B cell (primary cell): ENCODE measurements at regions not wholly inside any gene's neighbourhood (a gene's known extent, or its start where the extent isn't known, plus 50 kb on each side); places are given as distances from the start of the nearest gene placed in this dataset.
A peak's percentile ranks its signal among the peaks of the same experiment; 100 is the strongest.

ENCODE experiments used
- ATAC-seq: fragments of 200-7000 bp; cut with Tn5 transposase; one replicate; pipeline ENCODE4 v1.10.0; 2021; ENCODE audit warnings: low read depth, mild to moderate bottlenecking, moderate number of reproducible peaks, moderate library complexity
- CTCF ChIA-PET: fragments of 350-600 bp; sonication (Branson Sonifier 250); formaldehyde crosslinking; loops from one replicate; lab custom pipeline; 2021; ENCODE audit warnings: antibody characterized with exemption, inconsistent platforms; lab: Charles Lee
- POLR2A ChIA-PET: fragments of 350-600 bp; sonication (Branson Sonifier 250); formaldehyde crosslinking; loops from one replicate; lab custom pipeline; 2021; ENCODE audit warnings: antibody characterized with exemption; lab: Charles Lee
- DNase-seq: peaks from one replicate; pipeline ENCODE4 v3.0.0; 2013
- H2AFZ ChIP-seq: 2 replicates; pipeline ENCODE4 v1.6.1; 2012; ENCODE audit warnings: mild to moderate bottlenecking, low read depth, low read length; ENCODE audit not compliant: insufficient read depth, poor library complexity, severe bottlenecking
- H3K27ac ChIP-seq, 2 donors: 1 replicate in 1 of 2; 2 replicates in 1 of 2; pipeline ENCODE4 v1.5.1; 2012 to 2013; ENCODE audit warnings: low read length in 2 of 2, mild to moderate bottlenecking in 2 of 2, moderate library complexity in 1 of 2
- H3K27me3 ChIP-seq, 4 experiments: fragments of 200-600 bp in 1 of 4; sonication (generic) in 1 of 4; replicated peaks in 1 of 4; 1 replicate in 2 of 4; 2 replicates in 2 of 4; pipeline versions ENCODE4 v1.6.1 to v1.7.0; 2013 to 2016; ENCODE audit warnings: low read length in 3 of 4, mild to moderate bottlenecking in 2 of 4, mixed read lengths in 1 of 4, moderate library complexity in 1 of 4; ENCODE audit not compliant: insufficient read depth in 4 of 4, control insufficient read depth in 3 of 4; ENCODE audit errors: control extremely low read depth in 1 of 4
- H3K36me3 ChIP-seq, 2 experiments: replicated peaks in 1 of 2; 1 replicate in 1 of 2; 2 replicates in 1 of 2; pipeline versions ENCODE4 v1.6.1 to v1.7.1; 2013; ENCODE audit warnings: low read length in 1 of 2; ENCODE audit not compliant: insufficient read depth in 2 of 2, control insufficient read depth in 1 of 2; ENCODE audit errors: control extremely low read depth in 1 of 2, extremely low read depth in 1 of 2
- H3K4me1 ChIP-seq, 2 donors: fragments of 200-600 bp in 1 of 2; sonication (generic) in 1 of 2; 1 replicate in 1 of 2; 2 replicates in 1 of 2; pipeline versions ENCODE4 v1.5.1 to v1.6.1; 2013 to 2017; ENCODE audit warnings: low read length in 2 of 2; ENCODE audit not compliant: control insufficient read depth in 2 of 2, insufficient read depth in 2 of 2
- H3K4me2 ChIP-seq: replicated peaks from 2 replicates; pipeline ENCODE3; 2012; ENCODE audit warnings: mild to moderate bottlenecking, low read depth, low read length; ENCODE audit not compliant: poor library complexity, severe bottlenecking
- H3K4me3 ChIP-seq, 5 experiments: fragments of 200-600 bp in 1 of 5; sonication (generic) in 1 of 5; 1 replicate in 3 of 5; 2 replicates in 2 of 5; pipeline versions ENCODE4 v1.5.1 to v1.7.0; 2011 to 2016; ENCODE audit warnings: low read length in 4 of 5, mild to moderate bottlenecking in 4 of 5, low read depth in 2 of 5, control low read depth in 1 of 5, moderate library complexity in 1 of 5; ENCODE audit not compliant: insufficient read depth in 1 of 5; ENCODE audit errors: control extremely low read depth in 1 of 5, extremely low read depth in 1 of 5
- H3K79me2 ChIP-seq: fragments of 200-600 bp; sonication (generic); one replicate; pipeline ENCODE4 v1.6.0; 2016; ENCODE audit warnings: low read length; ENCODE audit not compliant: control insufficient read depth, insufficient read depth
- H3K9ac ChIP-seq: fragments of 200-600 bp; sonication (generic); 2 replicates; pipeline ENCODE4 v1.6.1; 2017; ENCODE audit warnings: mild to moderate bottlenecking, low read length, moderate library complexity
- H3K9me3 ChIP-seq, 3 donors: one replicate each; pipeline versions ENCODE4 v1.6.1 to v1.7.1; 2013; ENCODE audit warnings: low read length in 2 of 3; ENCODE audit not compliant: control insufficient read depth in 2 of 3, insufficient read depth in 1 of 3; ENCODE audit errors: control extremely low read depth in 1 of 3
- H4K20me1 ChIP-seq: 2 replicates; pipeline ENCODE4 v1.6.0; 2012; ENCODE audit warnings: mild to moderate bottlenecking, low read length; ENCODE audit not compliant: insufficient read depth, control insufficient read depth, poor library complexity, severe bottlenecking
- H3K27ac Mint-ChIP-seq: one replicate; pipeline ENCODE4 v1.8.0; 2021; ENCODE audit warnings: mixed read lengths
- H3K27me3 Mint-ChIP-seq: one replicate; pipeline ENCODE4 v1.8.0; 2021; ENCODE audit warnings: mixed read lengths
- H3K4me1 Mint-ChIP-seq: one replicate; pipeline ENCODE4 v1.8.0; 2021; ENCODE audit warnings: mixed read lengths
- H3K4me3 Mint-ChIP-seq: one replicate; pipeline ENCODE4 v1.8.0; 2021; ENCODE audit warnings: mixed read lengths
- H3K9me3 Mint-ChIP-seq: one replicate; pipeline ENCODE4 v1.8.0; 2022; ENCODE audit warnings: mixed read lengths; ENCODE audit not compliant: insufficient read depth
- EZH2 ChIP-seq: IDR thresholded peaks from 2 replicates; pipeline ENCODE4 v1.6.1; 2012; ENCODE audit warnings: borderline replicate concordance, low read depth, mild to moderate bottlenecking, moderate library complexity, low read length; ENCODE audit not compliant: insufficient read depth, poor library complexity, severe bottlenecking
- WGBS: methylation state at CpG from one replicate; pipeline ENCODE4 v1.1.5; 2013; ENCODE audit warnings: missing lambda C conversion rate; ENCODE audit not compliant: insufficient coverage; 5-methylcytosine and 5-hydroxymethylcytosine counted together
- intact Hi-C: fragments of 100-400 bp; cut with micrococcal nuclease; formaldehyde crosslinking; loops from one replicate; pipeline ENCODE4 v1.10.0; 2022
- TF ChIP-seq, protein P1 (sequence below): fragments of 200-600 bp; IDR thresholded peaks from one replicate; pipeline ENCODE4 v1.8.0; 2022; ENCODE audit warnings: antibody characterized with exemption, mild to moderate bottlenecking

DNA sequence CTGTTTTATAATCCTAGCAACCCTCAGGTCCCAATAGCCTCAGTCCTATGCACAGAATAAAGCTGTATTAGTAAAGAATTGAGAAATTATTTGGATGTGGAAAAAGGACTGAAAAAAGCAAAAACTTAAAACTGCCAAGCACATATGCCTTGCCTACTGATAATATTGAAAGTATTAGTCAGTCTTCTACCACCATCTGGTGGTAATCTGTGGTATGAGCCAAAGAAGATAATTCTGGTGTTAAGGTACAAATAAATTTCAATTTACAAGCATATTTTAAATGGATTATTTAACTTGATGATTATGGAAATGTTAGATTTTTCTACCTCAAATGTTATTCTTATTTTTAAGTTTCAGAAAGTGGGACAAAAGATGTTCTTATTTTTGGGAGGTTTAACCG lies 460.3 kb upstream of the KLHL1 start:
- no peak overlapping the region for H3K4me3 ChIP-seq
- H3K4me3 Mint-ChIP-seq, result no peak overlapping the region
- ATAC-seq (no peak), DNase-seq (no peak)
- peaks cover 0 to 2% (median 0%) of the 10 kb centered on the region in 3 donors for H3K9me3 ChIP-seq
- no peaks in the 10 kb centered on the region for H4K20me1 ChIP-seq
- H3K9ac ChIP-seq, result no peak overlapping the region
- H3K27ac Mint-ChIP-seq, result no peak overlapping the region
- H3K9me3 Mint-ChIP-seq, result no peaks in the 10 kb centered on the region
- TF ChIP-seq, protein P1, sequence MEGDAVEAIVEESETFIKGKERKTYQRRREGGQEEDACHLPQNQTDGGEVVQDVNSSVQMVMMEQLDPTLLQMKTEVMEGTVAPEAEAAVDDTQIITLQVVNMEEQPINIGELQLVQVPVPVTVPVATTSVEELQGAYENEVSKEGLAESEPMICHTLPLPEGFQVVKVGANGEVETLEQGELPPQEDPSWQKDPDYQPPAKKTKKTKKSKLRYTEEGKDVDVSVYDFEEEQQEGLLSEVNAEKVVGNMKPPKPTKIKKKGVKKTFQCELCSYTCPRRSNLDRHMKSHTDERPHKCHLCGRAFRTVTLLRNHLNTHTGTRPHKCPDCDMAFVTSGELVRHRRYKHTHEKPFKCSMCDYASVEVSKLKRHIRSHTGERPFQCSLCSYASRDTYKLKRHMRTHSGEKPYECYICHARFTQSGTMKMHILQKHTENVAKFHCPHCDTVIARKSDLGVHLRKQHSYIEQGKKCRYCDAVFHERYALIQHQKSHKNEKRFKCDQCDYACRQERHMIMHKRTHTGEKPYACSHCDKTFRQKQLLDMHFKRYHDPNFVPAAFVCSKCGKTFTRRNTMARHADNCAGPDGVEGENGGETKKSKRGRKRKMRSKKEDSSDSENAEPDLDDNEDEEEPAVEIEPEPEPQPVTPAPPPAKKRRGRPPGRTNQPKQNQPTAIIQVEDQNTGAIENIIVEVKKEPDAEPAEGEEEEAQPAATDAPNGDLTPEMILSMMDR, result peak; percentile 54
- no peak for TF ChIP-seq EZH2
- no peaks in the 10 kb centered on the region for H3K27me3 ChIP-seq
- H3K36me3 ChIP-seq, result no peaks in the 10 kb centered on the region
- no peak overlapping the region for H3K27ac ChIP-seq
- no peak overlapping the region for H3K4me2 ChIP-seq
- H3K27me3 Mint-ChIP-seq, result no peaks in the 10 kb centered on the region
- intact Hi-C loops, result no loop called here
- H3K4me1 Mint-ChIP-seq, result no peaks in the 10 kb centered on the region
- ChIA-PET CTCF (no interaction called here), POLR2A (no interaction called here)
- no peaks in the 10 kb centered on the region for H3K4me1 ChIP-seq
- H3K79me2 ChIP-seq, result no peaks in the 10 kb centered on the region
- WGBS, result no CpG with 5 or more reads among the region's 1 CpG
- H2AFZ ChIP-seq, result no peak overlapping the region

DNA sequence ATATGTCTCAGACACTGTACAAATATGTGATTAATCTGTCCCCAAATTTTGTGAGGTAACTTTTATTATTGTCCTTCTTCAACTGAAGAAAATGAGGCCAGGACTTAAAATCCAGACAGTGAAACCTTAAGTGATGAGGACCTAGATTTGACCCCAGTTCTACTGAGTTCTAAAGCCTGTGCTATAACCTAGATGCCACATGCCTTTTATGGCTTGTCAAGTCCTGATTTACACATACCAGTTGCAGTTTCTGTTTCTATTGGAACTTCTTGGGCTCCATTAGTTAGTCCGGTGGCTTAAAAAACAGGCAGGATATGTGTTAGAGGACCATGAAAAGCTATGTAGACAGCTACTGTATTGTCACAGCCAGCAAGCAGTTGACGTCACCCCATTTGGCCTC lies 436.5 kb upstream of the KLHL1 start:
- H3K27me3 Mint-ChIP-seq, result no peaks in the 10 kb centered on the region

More for the DNA sequence above, 436.5 kb upstream of the KLHL1 start:
- no peak for DNase-seq
- ChIA-PET CTCF (no interaction called here), POLR2A (no interaction called here)
- Histone ChIP-seq H3K4me2 (no peak overlapping the region), H3K9me3 (no peaks in the 10 kb centered on the region), H3K9ac (no peak overlapping the region), H3K27ac (no peak overlapping the region), H3K79me2 (no peaks in the 10 kb centered on the region), H3K4me1 (no peaks in the 10 kb centered on the region), H3K4me3 (no peak overlapping the region), H3K36me3 (no peaks in the 10 kb centered on the region), H3K27me3 (no peaks in the 10 kb centered on the region), H4K20me1 (no peaks in the 10 kb centered on the region), H2AFZ (no peak overlapping the region)
- no peak for ATAC-seq
- TF ChIP-seq, protein P1, result no peak
- no peak for TF ChIP-seq EZH2
- H3K9me3 Mint-ChIP-seq, result no peaks in the 10 kb centered on the region
- WGBS, result no CpG with 5 or more reads among the region's 2 CpGs
- no peak overlapping the region for H3K4me3 Mint-ChIP-seq
- intact Hi-C loops, result no loop called here
- no peaks in the 10 kb centered on the region for H3K4me1 Mint-ChIP-seq
- no peak overlapping the region for H3K27ac Mint-ChIP-seq
